NCI-H1417 (cell line): ENCODE measurements at regions not wholly inside any gene's neighbourhood (a gene's known extent, or its start where the extent isn't known, plus 50 kb on each side); places are given as distances from the start of the nearest gene placed in this dataset.

Experiments
- DNase-seq, 3 experiments: peaks; one replicate each; lab custom pipeline; 2025; lab: John Stamatoyannopoulos, UW

GRCh38 chr9:78599926-78600325 is 303.0 kb downstream of the PSAT1 start:
- DNase-seq: no peak

GRCh38 chr9:78601957-78602565 is 305.1 kb downstream of the PSAT1 start:
- peak; percentile 66 to 90 (median 75) for DNase-seq

- DNase-seq: no peak
These were observed 308.4 kb downstream of the PSAT1 start for GRCh38 chr9:78605041-78606000.

- peak in 2 of 3 experiments; percentile 14 to 26 for DNase-seq
These were observed 309.1 kb downstream of the PSAT1 start for GRCh38 chr9:78606001-78606379.

- DNase-seq: no peak
These were observed 310.9 kb downstream of the PSAT1 start for GRCh38 chr9:78607853-78608252.

GRCh38 chr9:78609450-78609849 is 312.5 kb downstream of the PSAT1 start:
- DNase-seq: peak; percentile 34 to 66 (median 64)

GRCh38 chr9:78612091-78612490 is 315.2 kb downstream of the PSAT1 start:
- DNase-seq: no peak

GRCh38 chr9:78613006-78613405 is 316.1 kb downstream of the PSAT1 start:
- no peak for DNase-seq

- DNase-seq: no peak
These were observed 318.0 kb downstream of the PSAT1 start for GRCh38 chr9:78614892-78615291.

GRCh38 chr9:78615372-78615771 is 318.4 kb downstream of the PSAT1 start:
- no peak for DNase-seq

GRCh38 chr9:78618735-78619134 is 321.8 kb downstream of the PSAT1 start:
- DNase-seq: no peak

GRCh38 chr9:78620303-78620702 is 323.4 kb downstream of the PSAT1 start:
- peak in 1 of 3 experiments; percentile 26 for DNase-seq

GRCh38 chr9:78620764-78621163 is 323.8 kb downstream of the PSAT1 start:
- DNase-seq: no peak

- peak in 1 of 3 experiments; percentile 17 for DNase-seq
These were observed 325.2 kb downstream of the PSAT1 start for GRCh38 chr9:78622126-78622525.

- no peak for DNase-seq
These were observed 330.0 kb downstream of the PSAT1 start for GRCh38 chr9:78626971-78627370.

- DNase-seq: no peak
These were observed 334.0 kb downstream of the PSAT1 start for GRCh38 chr9:78630966-78631365.

- DNase-seq: no peak
These were observed 343.8 kb downstream of the PSAT1 start for GRCh38 chr9:78640728-78641127.

GRCh38 chr9:78644359-78644758 is 347.4 kb downstream of the PSAT1 start:
- no peak for DNase-seq

GRCh38 chr9:78654324-78654723 is 357.4 kb downstream of the PSAT1 start:
- no peak for DNase-seq

- DNase-seq: no peak
These were observed 366.4 kb downstream of the PSAT1 start for GRCh38 chr9:78663369-78663768.

GRCh38 chr9:78664370-78664769 is 367.4 kb downstream of the PSAT1 start:
- no peak for DNase-seq

GRCh38 chr9:78666818-78667414 is 370.0 kb downstream of the PSAT1 start:
- DNase-seq: no peak
